ENCODE measurements at regions not wholly inside any gene's neighbourhood (a gene's known extent, or its start where the extent isn't known, plus 50 kb on each side); places are given as distances from the start of the nearest gene placed in this dataset.

DNA sequence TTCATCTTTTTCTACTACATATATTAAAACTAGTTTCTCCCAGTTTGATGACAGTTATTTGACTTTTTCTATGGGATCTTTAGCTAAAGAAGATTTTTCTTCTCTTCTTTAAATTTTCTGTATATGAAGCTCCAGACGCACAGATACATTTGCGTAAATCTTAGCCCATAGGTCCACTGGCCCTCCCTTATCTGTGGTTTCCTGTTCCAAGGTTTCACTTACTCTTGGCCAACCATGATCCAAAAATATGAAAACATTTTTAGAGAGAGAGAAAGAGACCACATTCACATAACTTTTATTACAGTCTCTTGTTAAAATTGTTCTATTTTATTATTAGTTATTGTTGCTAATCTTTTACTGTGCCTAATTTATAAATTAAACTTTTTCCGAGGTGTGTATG, 270.2 kb upstream of the DAPK1 start:
- no TSS peak for BruUV-seq (replicated peaks)
- intact Hi-C loops (cut with micrococcal nuclease; ENCODE audit: unreplicated experiment), result no loop called here
- Histone ChIP-seq H3K4me1 (replicated peaks; ENCODE audit: insufficient read depth) (no peaks in the 10 kb centered on the region), H3K27ac (no peak overlapping the region), H3K4me2 (no peak overlapping the region), H3K27me3 (ENCODE audit: insufficient read depth, low read depth) (no peaks in the 10 kb centered on the region), H3K4me3 (no peak overlapping the region), H4K20me1 (ENCODE audit: insufficient read depth) (no peaks in the 10 kb centered on the region), H3K9me3 (ENCODE audit: insufficient read depth, low read depth) (0 out of 2 replicates have a peak, but pooled peaks cover 5% of the 10 kb centered on the region), H3K36me3 (ENCODE audit: low read depth) (no peaks in the 10 kb centered on the region), H3K79me2 (ENCODE audit: low read depth) (no peaks in the 10 kb centered on the region), H3F3A (ENCODE audit: insufficient read depth, low read depth) (no peaks in the 10 kb centered on the region), H3K9me2 (ENCODE audit: insufficient read depth) (no peaks in the 10 kb centered on the region; the same call in 1 of the 2 replicates), H2AFZ (no peak overlapping the region)
- ChIA-PET POLR2A (ENCODE audit: unreplicated experiment) (no interaction called here), CTCF (no interaction called here)
- TF ChIP-seq EZH2 (IDR thresholded peaks at IDR 0.05; ENCODE audit: low read depth) (no peak), CTCF (conservative IDR thresholded peaks at IDR 0.05) (no peak)
- DNase-seq, result no peak

DNA sequence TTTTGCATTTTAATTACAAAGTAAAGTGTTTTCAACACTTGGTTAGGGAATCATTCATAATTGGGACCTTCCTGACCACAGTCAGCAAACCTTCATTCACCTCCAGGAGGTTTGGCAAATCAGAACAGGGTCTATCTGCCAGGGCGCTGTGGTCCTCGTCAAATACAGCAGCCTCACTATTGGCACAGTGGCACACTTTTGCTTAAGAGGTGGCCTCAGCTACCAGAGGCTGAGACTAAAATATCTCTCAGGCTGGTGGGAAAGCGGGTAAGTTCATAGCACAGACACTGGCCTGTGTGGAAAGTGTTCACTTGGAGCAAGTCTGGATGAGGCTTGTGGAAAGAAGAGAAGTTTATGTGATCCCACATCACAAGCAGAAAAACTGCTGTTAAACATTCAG, 268.6 kb upstream of the DAPK1 start:
- no peaks in the 10 kb centered on the region for H3F3A ChIP-seq (ENCODE audit: insufficient read depth, low read depth)
- no peak overlapping the region for H3K27ac ChIP-seq
- intact Hi-C loops (cut with micrococcal nuclease; ENCODE audit: unreplicated experiment), result no loop called here
- no peak overlapping the region for H2AFZ ChIP-seq
- H3K9me3 ChIP-seq (ENCODE audit: insufficient read depth, low read depth), result 0 out of 2 replicates have a peak, but pooled peaks cover 6% of the 10 kb centered on the region
- ChIA-PET CTCF (no interaction called here), POLR2A (ENCODE audit: unreplicated experiment) (no interaction called here)
- BruUV-seq (replicated peaks), result no TSS peak
- no peaks in the 10 kb centered on the region; the same call in 1 of the 2 replicates for H3K9me2 ChIP-seq (ENCODE audit: insufficient read depth)
- no peak overlapping the region for H3K4me2 ChIP-seq
- no peak overlapping the region for H3K4me3 ChIP-seq
- H3K4me1 ChIP-seq (replicated peaks; ENCODE audit: insufficient read depth), result no peaks in the 10 kb centered on the region
- no peak for DNase-seq
- no peaks in the 10 kb centered on the region for H3K36me3 ChIP-seq (ENCODE audit: low read depth)
- no peaks in the 10 kb centered on the region for H3K79me2 ChIP-seq (ENCODE audit: low read depth)
- TF ChIP-seq CTCF (conservative IDR thresholded peaks at IDR 0.05), result no peak
- H4K20me1 ChIP-seq (ENCODE audit: insufficient read depth), result no peaks in the 10 kb centered on the region
- H3K27me3 ChIP-seq (ENCODE audit: insufficient read depth, low read depth), result no peaks in the 10 kb centered on the region

- TF ChIP-seq EZH2 (IDR thresholded peaks at IDR 0.05; ENCODE audit: low read depth), result no peak
- Histone ChIP-seq H3K9me3 (ENCODE audit: insufficient read depth, low read depth) (0 out of 2 replicates have a peak, but pooled peaks cover 6% of the 10 kb centered on the region), H3K79me2 (ENCODE audit: low read depth) (no peaks in the 10 kb centered on the region), H3K4me3 (no peak overlapping the region), H3K9me2 (ENCODE audit: insufficient read depth) (no peaks in the 10 kb centered on the region), H3K4me2 (no peak overlapping the region), H3K27me3 (ENCODE audit: insufficient read depth, low read depth) (no peaks in the 10 kb centered on the region), H2AFZ (no peak overlapping the region), H4K20me1 (ENCODE audit: insufficient read depth) (no peaks in the 10 kb centered on the region), H3K27ac (no peak overlapping the region), H3F3A (ENCODE audit: insufficient read depth, low read depth) (no peaks in the 10 kb centered on the region), H3K4me1 (replicated peaks; ENCODE audit: insufficient read depth) (no peaks in the 10 kb centered on the region), H3K36me3 (ENCODE audit: low read depth) (no peaks in the 10 kb centered on the region)
- intact Hi-C loops (cut with micrococcal nuclease; ENCODE audit: unreplicated experiment), result no loop called here
- DNase-seq, result no peak
- ChIA-PET POLR2A (ENCODE audit: unreplicated experiment) (no interaction called here), CTCF (interaction anchor here (0.7 kb wide), 1 partner anchor 44 kb away, joined by 3 read pairs; no protein-coding TSS in a partner anchor)
- BruUV-seq (replicated peaks), result no TSS peak
Observed at GRCh38 chr9:87233431-87233830, 264.2 kb upstream of the DAPK1 start.

DNA sequence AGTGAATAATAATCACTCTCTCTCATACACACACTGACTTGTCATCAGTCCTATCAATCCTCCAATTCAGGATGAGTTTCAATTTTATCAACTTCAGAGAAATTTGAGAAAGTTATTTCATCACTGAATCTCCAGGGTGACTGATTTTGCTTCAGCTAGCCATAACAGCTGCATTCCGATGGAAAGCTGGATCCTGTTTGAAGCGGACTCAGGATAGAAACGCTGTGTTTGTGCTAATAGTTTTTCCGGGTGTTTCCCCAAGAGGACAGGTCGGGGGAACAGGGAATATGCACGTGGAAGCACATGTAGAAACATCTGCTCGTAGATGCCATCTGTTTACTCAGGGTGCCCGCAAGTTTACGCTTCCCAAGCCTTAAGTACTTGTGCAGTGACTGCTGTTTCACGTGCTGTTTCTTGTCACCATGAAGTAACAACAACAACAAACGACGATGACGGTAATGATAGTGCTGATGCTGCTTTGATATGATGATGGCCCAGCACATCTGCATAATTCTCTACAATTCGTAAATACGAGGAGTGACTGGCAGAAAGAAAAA, 263.7 kb upstream of the DAPK1 start:
- POLR2A ChIA-PET (ENCODE audit: unreplicated experiment), result no interaction called here
- BruUV-seq (replicated peaks), result no TSS peak
- CTCF ChIA-PET, result interaction anchor here (0.7 kb wide), 1 partner anchor 45 kb away, joined by 3 read pairs; no protein-coding TSS in a partner anchor

More for the DNA sequence above, 263.7 kb upstream of the DAPK1 start:
- H3K9me2 ChIP-seq (ENCODE audit: insufficient read depth), result no peaks in the 10 kb centered on the region
- H3K9me3 ChIP-seq (ENCODE audit: insufficient read depth, low read depth), result 0 out of 2 replicates have a peak, but pooled peaks cover 6% of the 10 kb centered on the region
- no peaks in the 10 kb centered on the region for H3K4me1 ChIP-seq (replicated peaks; ENCODE audit: insufficient read depth)
- TF ChIP-seq CTCF (conservative IDR thresholded peaks at IDR 0.05), result no peak
- H4K20me1 ChIP-seq (ENCODE audit: insufficient read depth), result no peaks in the 10 kb centered on the region
- H3K4me3 ChIP-seq, result no peak overlapping the region
- intact Hi-C loops (cut with micrococcal nuclease; ENCODE audit: unreplicated experiment), result no loop called here
- H3K79me2 ChIP-seq (ENCODE audit: low read depth), result no peaks in the 10 kb centered on the region
- no peak overlapping the region for H3K4me2 ChIP-seq
- H3K27ac ChIP-seq, result no peak overlapping the region
- H3K27me3 ChIP-seq (ENCODE audit: insufficient read depth, low read depth), result no peaks in the 10 kb centered on the region
- H3F3A ChIP-seq (ENCODE audit: insufficient read depth, low read depth), result no peaks in the 10 kb centered on the region
- H3K36me3 ChIP-seq (ENCODE audit: low read depth), result no peaks in the 10 kb centered on the region
- H2AFZ ChIP-seq, result no peak overlapping the region
- no peak for DNase-seq
